IMR-90 (cell line): ENCODE measurements at regions not wholly inside any gene's neighbourhood (a gene's known extent, or its start where the extent isn't known, plus 50 kb on each side); places are given as distances from the start of the nearest gene placed in this dataset.

Source experiments
- ATAC-seq: fragments of 200-7000 bp; cut with Tn5 transposase; 2 replicates; pipeline ENCODE4 v1.9.1; 2020; ENCODE audit warnings: low read depth, mild to moderate bottlenecking, moderate library complexity
- BruUV-seq: library from RNA; stranded (reverse); fragments of 400-500 nt; replicated peaks from 2 replicates; lab custom pipeline; 2021; lab: Mats Ljungman, UMichigan
- CTCF ChIA-PET: fragments of 300-600 bp; formaldehyde crosslinking; extraction: SDS; loops from one replicate; lab custom pipeline; 2021; ENCODE audit warnings: antibody characterized with exemption; lab: Yijun Ruan, JAX
- POLR2A ChIA-PET: fragments of 300-600 bp; sonication (Branson Sonifier 250); formaldehyde crosslinking; loops from one replicate; lab custom pipeline; 2022; ENCODE audit warnings: antibody characterized with exemption; ENCODE audit not compliant: unreplicated experiment; lab: Charles Lee
- DNase-seq: peaks from one replicate; pipeline ENCODE4 v3.0.0; 2013
- H2AFZ ChIP-seq: replicated peaks from 2 replicates; pipeline ENCODE3; 2013; ENCODE audit warnings: low read length, mild to moderate bottlenecking; ENCODE audit not compliant: poor library complexity
- H2AK5ac ChIP-seq: 2 replicates; pipeline ENCODE4 v1.6.1; 2013; ENCODE audit warnings: low read depth, low read length, inconsistent platforms
- H2AK9ac ChIP-seq: replicated peaks from 2 replicates; pipeline ENCODE3; 2013; ENCODE audit warnings: mild to moderate bottlenecking, low read depth, low read length, moderate library complexity; ENCODE audit not compliant: poor library complexity
- H2BK120ac ChIP-seq: 2 replicates; pipeline ENCODE4 v1.6.1; 2013; ENCODE audit warnings: low read depth, low read length, inconsistent platforms
- H2BK15ac ChIP-seq: 3 replicates; pipeline ENCODE4 v1.6.1; 2013; ENCODE audit warnings: low read depth, low read length, inconsistent platforms
- H2BK20ac ChIP-seq: 2 replicates; pipeline ENCODE4 v1.6.1; 2013; ENCODE audit warnings: low read depth, mild to moderate bottlenecking, inconsistent platforms, low read length, moderate library complexity
- H2BK5ac ChIP-seq: 2 replicates; pipeline ENCODE4 v1.6.1; 2013; ENCODE audit warnings: mild to moderate bottlenecking, low read depth, low read length, inconsistent platforms; ENCODE audit not compliant: poor library complexity, severe bottlenecking
- H3K14ac ChIP-seq: replicated peaks from 2 replicates; pipeline ENCODE4 v1.6.1; 2013; ENCODE audit warnings: low read depth, low read length, inconsistent platforms
- H3K18ac ChIP-seq: 2 replicates; pipeline ENCODE4 v1.6.1; 2013; ENCODE audit warnings: low read depth, low read length, control low read depth
- H3K23ac ChIP-seq: 2 replicates; pipeline ENCODE4 v1.6.1; 2013; ENCODE audit warnings: low read depth, low read length, inconsistent platforms
- H3K27ac ChIP-seq: 2 replicates; pipeline ENCODE4 v1.5.1; 2013; ENCODE audit warnings: mild to moderate bottlenecking, control low read depth, low read length; ENCODE audit not compliant: insufficient read depth
- H3K27me3 ChIP-seq: 2 replicates; pipeline ENCODE4 v1.6.1; 2013; ENCODE audit warnings: low read length; ENCODE audit not compliant: control insufficient read depth, insufficient read depth
- H3K36me3 ChIP-seq: 2 replicates; pipeline ENCODE4 v1.6.1; 2013; ENCODE audit warnings: low read length, mixed read lengths; ENCODE audit not compliant: control insufficient read depth, insufficient read depth
- H3K4ac ChIP-seq: 2 replicates; pipeline ENCODE4 v1.6.1; 2013; ENCODE audit warnings: low read depth, low read length, inconsistent platforms
- H3K4me1 ChIP-seq: 2 replicates; pipeline ENCODE4 v1.6.1; 2013; ENCODE audit warnings: low read length, mixed read lengths; ENCODE audit not compliant: control insufficient read depth, insufficient read depth
- H3K4me2 ChIP-seq: 2 replicates; pipeline ENCODE4 v1.6.1; 2013; ENCODE audit warnings: low read depth, mild to moderate bottlenecking, control low read depth, low read length, moderate library complexity
- H3K4me3 ChIP-seq: 2 replicates; pipeline ENCODE4 v1.5.1; 2013; ENCODE audit warnings: low read depth, mild to moderate bottlenecking, control low read depth, low read length, moderate library complexity; ENCODE audit not compliant: insufficient read depth
- H3K56ac ChIP-seq: 2 replicates; pipeline ENCODE4 v1.6.1; 2013; ENCODE audit warnings: low read length, inconsistent platforms; ENCODE audit not compliant: insufficient read depth; ENCODE audit errors: extremely low read depth
- H3K79me1 ChIP-seq, 2 experiments: 2 replicates each; pipeline ENCODE4 v1.6.1; 2013; ENCODE audit warnings: low read length in 2 of 2, inconsistent platforms in 1 of 2, low read depth in 1 of 2
- H3K9ac ChIP-seq: 2 replicates; pipeline ENCODE4 v1.6.1; 2013; ENCODE audit warnings: low read depth, low read length, control low read depth
- H3K9me1 ChIP-seq: 2 replicates; pipeline ENCODE4 v1.6.1; 2013; ENCODE audit warnings: low read length, inconsistent platforms; ENCODE audit not compliant: insufficient read depth
- H3K9me3 ChIP-seq: 2 replicates; pipeline ENCODE4 v1.6.1; 2013; ENCODE audit warnings: low read length; ENCODE audit not compliant: control insufficient read depth, insufficient read depth
- H4K20me1 ChIP-seq: 2 replicates; pipeline ENCODE4 v1.6.1; 2013; ENCODE audit warnings: low read length, inconsistent platforms; ENCODE audit not compliant: insufficient read depth
- H4K5ac ChIP-seq: 2 replicates; pipeline ENCODE4 v1.6.1; 2013; ENCODE audit warnings: mild to moderate bottlenecking, low read depth, low read length, control low read depth
- H4K8ac ChIP-seq, 2 experiments: 2 replicates each; pipeline ENCODE4 v1.6.1; 2013; ENCODE audit warnings: low read depth in 2 of 2, low read length in 2 of 2, control low read depth in 1 of 2, inconsistent platforms in 1 of 2
- H4K91ac ChIP-seq: 2 replicates; pipeline ENCODE4 v1.6.1; 2013; ENCODE audit warnings: low read depth, low read length, inconsistent platforms; ENCODE audit not compliant: insufficient read depth
- CTCF ChIP-seq: conservative IDR thresholded peaks from 2 replicates; pipeline ENCODE4 v1.5.1; 2012; ENCODE audit warnings: mild to moderate bottlenecking, low read depth, low read length, improper control_type of control experiment
- MAFK ChIP-seq: IDR thresholded peaks from 2 replicates; pipeline ENCODE4 v1.6.1; 2012; ENCODE audit warnings: low read depth, low read length, improper control_type of control experiment
- MAZ ChIP-seq: IDR thresholded peaks from 2 replicates; pipeline ENCODE4 v1.6.1; 2012; ENCODE audit warnings: low read depth, mild to moderate bottlenecking, low read length, improper control_type of control experiment, moderate library complexity, borderline replicate concordance
- POLR2A ChIP-seq: IDR thresholded peaks from 2 replicates; pipeline ENCODE4 v1.6.1; 2012; ENCODE audit warnings: mild to moderate bottlenecking, low read depth, low read length
- WGBS, 2 experiments: methylation state at CpG; one replicate each; pipeline versions ENCODE4 v1.1.5 to v1.1.7; 2013; ENCODE audit warnings: missing lambda C conversion rate in 2 of 2; ENCODE audit not compliant: insufficient read length in 1 of 2; ENCODE audit errors: extremely low coverage in 2 of 2; 5-methylcytosine and 5-hydroxymethylcytosine counted together
- dilution Hi-C: fragments of 300-500 bp; cut with HindIII; formaldehyde crosslinking; loops from one replicate; pipeline ENCODE4 v1.14.3; 2018; ENCODE audit warnings: low sequenced_read_pairs; ENCODE audit not compliant: unreplicated experiment
- in situ Hi-C: fragments of 300-500 bp; cut with MboI; formaldehyde crosslinking; loops from 3 replicates; pipeline ENCODE4 v1.14.3; 2019; ENCODE audit warnings: low sequenced_read_pairs, inconsistent platforms, mixed read lengths
- intact Hi-C: fragments of 100-400 bp; cut with micrococcal nuclease; formaldehyde crosslinking; loops from 2 replicates; pipeline ENCODE4 v1.10.0; 2022

- Histone ChIP-seq H2BK15ac (no peak overlapping the region), H3K14ac (no peak overlapping the region), H4K20me1 (no peaks in the 10 kb centered on the region), H3K23ac (no peak overlapping the region), H4K8ac (no peak overlapping the region), H4K5ac (no peak overlapping the region), H2BK5ac (no peak overlapping the region), H3K4ac (no peak overlapping the region), H4K91ac (no peak overlapping the region), H3K56ac (no peak overlapping the region), H3K4me2 (no peak overlapping the region), H3K18ac (no peak overlapping the region; the same call in 1 of the 2 replicates), H2BK20ac (no peak overlapping the region), H3K27ac (no peak overlapping the region), H3K9ac (no peak overlapping the region), H3K9me3 (no peaks in the 10 kb centered on the region), H3K27me3 (no peaks in the 10 kb centered on the region), H3K4me3 (no peak overlapping the region), H3K36me3 (no peaks in the 10 kb centered on the region), H2AK9ac (no peak overlapping the region), H3K4me1 (peaks cover 2% of the 10 kb centered on the region; the same call in 1 of the 2 replicates), H2AK5ac (no peak overlapping the region), H3K79me1 (no peaks in the 10 kb centered on the region), H3K9me1 (0 out of 2 replicates have a peak, but pooled peaks cover 3% of the 10 kb centered on the region), H2BK120ac (no peak overlapping the region), H2AFZ (no peak overlapping the region)
- in situ Hi-C loops = no loop called here
- no TSS peak for BruUV-seq
- intact Hi-C loops = no loop called here
- dilution Hi-C loops = no loop called here
- WGBS, 2 experiments = no CpG with 5 or more reads among the region's 7 CpGs
- TF ChIP-seq MAFK = no peak
- no peak for TF ChIP-seq CTCF
- TF ChIP-seq MAZ = no peak
- TF ChIP-seq POLR2A = no peak
- CTCF ChIA-PET = no interaction called here
- DNase-seq (no peak), ATAC-seq (peak; percentile 51)
- POLR2A ChIA-PET = no interaction called here
Measured at GRCh38 chr5:96522635-96523355, 89.7 kb upstream of the PCSK1 start.
